GM21423 (cell line): ENCODE measurements at regions not wholly inside any gene's neighbourhood (a gene's known extent, or its start where the extent isn't known, plus 50 kb on each side); places are given as distances from the start of the nearest gene placed in this dataset.

Source experiments
- ATAC-seq: cut with Tn5 transposase; IDR thresholded peaks from one replicate; pipeline ENCODE4 v1.9.1; 2021; ENCODE audit warnings: mild to moderate bottlenecking, moderate library complexity; ENCODE audit not compliant: unreplicated experiment

GRCh38 chr2:193980599-193980998, 1676.4 kb upstream of the SLC39A10 start:
- no peak for ATAC-seq

DNA sequence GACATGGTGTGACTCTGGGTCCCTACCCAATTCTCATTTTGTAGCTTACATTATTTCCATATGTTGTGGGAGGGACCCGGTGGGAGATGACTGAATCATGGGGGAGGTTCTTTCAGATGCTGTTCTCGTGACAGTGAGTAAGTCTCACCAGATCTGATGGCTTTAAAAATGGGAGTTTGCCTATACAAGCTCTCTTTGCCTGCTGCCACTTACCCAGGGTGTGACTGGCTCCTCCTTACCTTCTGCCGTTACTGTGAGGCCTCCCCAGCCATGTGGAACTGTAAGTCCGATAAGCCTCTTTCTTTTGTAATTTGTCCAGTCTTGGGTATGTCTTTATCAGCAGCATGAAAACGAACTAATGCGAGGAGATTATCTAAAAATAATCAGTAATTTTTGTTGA, 1683.2 kb upstream of the SLC39A10 start:
- ATAC-seq = no peak

- ATAC-seq = no peak
Observed at GRCh38 chr2:193966590-193966989, 1690.4 kb upstream of the SLC39A10 start.

GRCh38 chr2:193965263-193965662, 1691.8 kb upstream of the SLC39A10 start:
- ATAC-seq = no peak

DNA sequence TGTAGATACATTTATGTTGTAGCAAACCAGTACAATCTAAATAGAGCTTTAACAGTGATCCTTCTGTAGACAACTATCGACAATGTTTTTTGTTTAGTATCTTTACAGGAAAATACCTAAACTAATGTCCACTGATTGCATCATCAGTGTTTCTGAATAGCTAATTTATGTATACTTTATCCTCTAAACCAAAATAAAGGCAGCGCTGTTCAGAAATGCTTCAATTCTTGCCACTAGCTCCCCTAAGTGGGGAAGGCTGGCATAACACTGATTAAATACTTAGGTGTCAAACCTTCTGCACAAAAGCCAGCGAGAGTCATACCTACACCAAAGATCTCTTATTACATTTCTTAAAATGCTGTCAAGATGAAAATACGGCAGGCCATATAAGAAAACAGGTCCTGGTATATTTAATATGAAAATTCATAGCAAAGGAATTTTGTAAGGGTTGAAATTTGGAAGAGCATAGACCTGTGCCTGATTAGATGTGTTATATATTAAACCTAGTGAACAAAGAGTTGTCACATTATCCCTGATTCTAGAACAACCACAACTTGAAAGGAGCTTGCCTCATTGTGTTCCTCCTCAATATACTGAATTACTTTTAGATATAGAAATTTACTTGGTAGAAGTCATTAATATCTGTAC, 1693.4 kb upstream of the SLC39A10 start:
- peak; percentile 61 for ATAC-seq

DNA sequence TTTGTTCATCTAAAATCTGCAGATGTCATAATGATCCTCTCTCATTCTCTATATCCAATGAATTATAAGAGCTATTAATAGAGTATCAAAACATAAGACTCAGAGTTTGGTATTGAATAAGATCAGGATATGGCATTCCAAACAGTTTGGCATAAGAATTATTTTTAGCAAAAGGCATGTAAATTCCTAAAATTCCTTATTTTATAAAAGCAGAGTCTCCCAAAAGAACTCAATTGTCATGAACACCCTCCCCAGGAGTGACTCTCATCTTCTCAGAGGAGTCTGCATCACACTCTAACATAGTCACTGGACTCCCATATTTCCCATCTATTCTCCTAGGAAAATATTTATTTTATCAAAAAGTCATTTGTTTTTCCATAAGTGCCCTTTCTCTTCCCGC, 1710.2 kb upstream of the SLC39A10 start:
- ATAC-seq = no peak

- no peak for ATAC-seq
Observed at GRCh38 chr2:193943406-193943960, 1713.5 kb upstream of the SLC39A10 start.

DNA sequence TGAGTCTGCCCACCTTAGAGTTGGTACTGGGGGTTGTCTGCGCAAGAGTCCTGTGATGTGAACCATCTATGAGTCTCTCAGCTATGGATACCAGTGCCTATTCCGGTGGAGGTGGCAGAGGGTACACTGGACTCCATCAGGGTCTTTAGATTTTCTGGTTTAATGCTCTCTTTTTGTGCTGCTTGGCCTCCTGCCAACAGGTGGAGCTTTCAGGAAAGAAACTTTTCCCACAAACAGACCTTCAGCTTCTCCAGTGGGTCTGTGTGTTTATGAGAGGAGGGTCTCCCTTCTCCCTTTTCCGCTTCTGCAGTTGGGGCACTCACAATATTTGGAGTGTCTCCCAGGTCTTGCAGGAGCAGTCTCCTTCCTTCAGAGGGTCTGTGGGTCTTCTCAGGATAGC, 1721.9 kb upstream of the SLC39A10 start:
- ATAC-seq = no peak

- no peak for ATAC-seq
Observed at GRCh38 chr2:193929131-193929530, 1727.9 kb upstream of the SLC39A10 start.

DNA sequence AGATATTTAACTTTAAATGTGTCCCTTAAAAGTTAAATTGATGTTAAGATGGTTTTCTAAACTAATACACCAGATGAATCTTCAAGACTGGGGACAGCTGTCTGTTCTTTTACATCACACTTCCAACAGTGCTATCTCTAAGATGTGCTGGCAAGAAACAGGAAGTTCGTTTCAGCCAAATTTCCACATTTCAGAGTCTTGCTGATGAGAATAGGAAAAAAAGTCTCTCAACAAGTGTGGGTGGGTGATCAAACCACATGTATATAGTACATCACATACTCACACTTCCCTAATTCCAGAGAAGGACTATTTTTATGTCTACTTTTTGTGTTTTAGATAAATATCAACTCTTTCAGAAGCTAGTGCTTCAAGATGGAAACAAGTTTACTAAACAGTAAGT, 1712.8 kb upstream of the TMEFF2 start:
- no peak for ATAC-seq

- no peak for ATAC-seq
Observed at GRCh38 chr2:193900292-193900691, 1705.6 kb upstream of the TMEFF2 start.

GRCh38 chr2:193895226-193895625, 1700.5 kb upstream of the TMEFF2 start:
- ATAC-seq = no peak

DNA sequence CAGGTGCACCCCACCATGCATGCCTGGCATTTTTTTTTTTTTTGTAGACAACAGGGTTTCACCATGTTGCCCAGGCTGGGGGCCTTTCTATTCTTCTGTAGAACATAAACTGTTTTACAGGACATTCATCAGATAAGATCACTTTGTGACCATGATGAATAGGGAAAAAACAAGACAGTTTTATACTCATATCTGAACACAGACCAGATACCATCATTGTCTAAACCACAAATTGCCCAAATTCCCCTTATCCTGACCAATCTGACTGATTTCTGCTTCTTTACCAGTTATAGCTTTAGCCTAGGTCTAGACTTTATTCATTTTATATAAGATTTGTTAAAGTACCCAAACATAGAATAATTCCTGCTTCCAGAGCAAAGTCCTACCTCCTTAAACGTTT, 1699.3 kb upstream of the TMEFF2 start:
- ATAC-seq = no peak

DNA sequence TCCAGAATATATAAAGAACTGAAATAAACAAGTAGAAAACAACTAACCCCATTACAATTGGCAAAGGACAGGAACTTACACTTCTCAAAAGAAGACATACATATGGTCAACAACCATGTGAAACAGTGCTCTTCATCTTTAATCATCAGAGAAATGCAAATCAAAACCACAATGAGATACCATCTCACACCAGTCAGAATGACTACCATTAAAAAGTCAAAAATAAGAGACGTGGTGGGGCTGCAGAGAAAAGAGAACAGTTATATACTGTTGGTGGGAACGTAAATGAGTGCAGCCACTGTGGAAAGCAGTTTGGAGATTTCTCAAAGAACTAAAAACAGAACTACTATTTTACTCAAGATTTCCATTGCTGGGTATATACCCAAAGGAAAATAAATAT, 1696.3 kb upstream of the TMEFF2 start:
- no peak for ATAC-seq

GRCh38 chr2:193885419-193885818, 1690.7 kb upstream of the TMEFF2 start:
- no peak for ATAC-seq

DNA sequence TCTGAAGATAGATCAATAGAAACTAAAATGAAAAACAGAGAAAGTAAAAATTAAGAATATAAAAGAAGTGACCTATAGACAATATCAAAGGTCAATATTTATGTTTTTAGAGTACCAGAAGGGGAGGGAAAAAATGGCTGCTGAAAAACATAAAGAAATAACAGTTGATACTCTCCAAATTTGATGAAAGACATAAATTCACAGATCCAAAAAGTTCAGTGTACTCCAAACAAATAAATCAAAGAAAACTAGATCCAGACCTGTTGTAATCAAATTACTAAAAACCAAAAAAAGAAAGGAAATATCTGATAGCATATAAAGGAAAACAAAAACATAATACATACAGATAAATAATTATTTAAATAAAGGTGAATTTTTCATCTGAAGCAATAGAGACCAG, 1689.1 kb upstream of the TMEFF2 start:
- ATAC-seq = no peak

DNA sequence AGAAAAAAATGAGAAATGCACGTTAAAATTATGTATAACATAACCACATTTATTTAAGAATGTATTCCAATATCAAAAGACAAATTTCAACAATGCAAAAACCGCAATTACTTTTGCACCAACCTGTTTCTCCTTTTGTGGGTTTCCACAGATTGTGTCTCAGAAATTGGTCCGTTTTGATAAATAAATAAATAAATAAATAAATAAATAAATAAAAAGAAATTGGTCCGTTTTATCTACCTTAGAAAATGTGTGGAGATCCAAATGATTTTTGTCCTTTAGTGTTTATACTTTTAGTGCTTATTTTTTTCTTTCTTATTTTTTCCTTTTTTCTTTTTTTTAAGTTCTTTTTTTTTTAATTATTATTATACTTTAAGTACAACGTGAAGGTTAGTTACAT, 1682.2 kb upstream of the TMEFF2 start:
- no peak for ATAC-seq

GRCh38 chr2:193869564-193869963, 1674.8 kb upstream of the TMEFF2 start:
- ATAC-seq = no peak

DNA sequence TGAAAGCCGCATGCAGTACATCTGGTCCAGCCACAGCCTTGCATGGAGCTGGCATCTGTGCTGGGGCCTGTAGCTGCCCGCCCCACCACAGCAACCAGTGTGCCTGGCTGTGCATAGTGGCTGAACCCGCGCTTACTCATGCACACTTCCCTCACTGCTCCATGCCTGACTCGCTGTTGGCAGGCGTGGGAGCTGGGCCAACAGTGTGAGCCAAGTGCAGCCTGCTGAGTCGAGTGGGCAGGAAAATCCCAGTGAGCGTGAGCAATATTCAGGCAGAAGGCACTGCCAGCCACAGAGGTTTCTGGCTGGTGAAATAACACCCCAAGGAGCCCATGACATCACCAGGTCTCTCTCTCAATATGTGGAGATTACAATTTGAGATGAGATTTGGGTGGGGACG, 1674.1 kb upstream of the TMEFF2 start:
- ATAC-seq = no peak

DNA sequence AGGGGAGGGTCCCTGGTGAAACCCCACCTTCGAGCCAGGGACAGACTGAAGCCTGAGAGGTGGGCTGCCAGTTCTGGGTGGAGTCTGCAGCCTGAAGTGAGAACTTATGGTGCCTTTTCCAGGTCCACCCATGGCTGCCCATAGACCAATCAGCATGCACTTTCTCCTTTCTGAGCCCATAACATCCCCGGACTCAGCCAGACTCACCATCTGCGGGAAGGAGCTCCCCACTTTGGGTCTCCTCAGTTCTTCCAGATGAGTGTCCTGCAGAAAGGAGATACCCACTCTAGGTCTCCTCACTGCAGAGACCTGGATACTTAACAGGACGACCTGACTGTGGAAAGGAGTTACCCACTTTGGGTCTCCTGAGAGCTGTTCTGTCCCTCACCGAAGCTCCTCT, 1673.4 kb upstream of the TMEFF2 start:
- no peak for ATAC-seq

DNA sequence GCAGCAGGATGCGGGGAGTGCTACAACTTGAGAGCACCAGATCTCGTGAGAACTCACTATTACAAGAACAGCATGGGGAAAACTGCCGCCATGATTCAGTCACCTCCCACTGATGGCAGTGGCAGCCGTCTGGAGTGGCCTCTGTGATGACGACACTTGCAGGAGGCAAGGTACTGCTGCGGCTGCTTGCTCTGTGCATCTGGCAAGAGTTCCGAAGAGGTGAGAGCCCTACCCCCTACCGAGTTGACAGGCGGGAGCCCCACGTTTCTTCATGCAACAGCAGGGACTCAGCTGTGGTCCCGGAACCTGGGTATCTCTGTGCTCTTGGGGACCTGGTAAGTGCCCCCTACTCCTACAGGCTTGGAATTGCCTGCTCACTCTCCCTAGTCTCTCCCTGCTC, 1672.7 kb upstream of the TMEFF2 start:
- ATAC-seq = no peak

DNA sequence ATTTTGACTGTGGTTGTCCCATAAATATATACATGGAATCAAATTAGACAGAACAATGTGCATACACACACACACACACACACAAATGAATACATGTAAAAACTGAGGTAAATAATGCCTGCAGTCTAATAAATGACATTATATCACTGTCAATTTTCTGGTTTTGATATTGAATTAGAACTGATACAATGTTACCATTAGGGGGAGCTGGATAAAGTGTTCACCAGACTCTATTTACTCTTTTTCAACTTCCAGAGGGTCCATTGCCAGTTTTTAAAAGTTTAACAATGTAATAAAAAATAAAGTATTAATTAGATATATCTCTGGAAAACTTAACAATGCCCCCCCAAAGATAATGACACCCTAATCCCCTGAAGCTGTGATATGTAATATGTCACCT, 1666.8 kb upstream of the TMEFF2 start:
- ATAC-seq = no peak

DNA sequence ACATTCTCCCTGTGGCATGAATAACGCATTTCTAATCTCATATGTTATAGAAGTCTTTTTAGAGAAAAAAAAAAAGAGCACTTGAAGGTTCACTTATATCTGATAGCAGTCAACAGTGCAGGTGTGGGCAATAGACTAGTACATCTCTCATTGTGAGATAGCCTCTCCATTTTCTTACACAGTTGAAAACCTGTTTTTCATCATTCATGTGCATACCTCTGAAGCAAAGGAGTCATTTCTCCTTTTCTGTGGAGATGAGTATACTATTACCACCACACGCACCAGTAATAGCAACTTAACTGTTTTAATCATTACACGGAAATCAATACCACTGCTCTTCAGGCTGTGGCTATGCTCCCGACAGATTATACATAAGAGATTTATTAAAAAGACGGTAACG, 1653.3 kb upstream of the TMEFF2 start:
- no peak for ATAC-seq
